ENCODE measurements at regions not wholly inside any gene's neighbourhood (a gene's known extent, or its start where the extent isn't known, plus 50 kb on each side); places are given as distances from the start of the nearest gene placed in this dataset.
A peak's percentile ranks its signal among the peaks of the same experiment; 100 is the strongest.

- ATAC-seq = no peak
- no peak for DNase-seq (ENCODE audit: missing footprints)
- intact Hi-C loops (cut with DNase I) = no loop called here
Observed at GRCh38 chr9:113764572-113764971, 111.5 kb upstream of the ZNF618 start.

GRCh38 chr9:113769412-113769811, 106.7 kb upstream of the ZNF618 start:
- DNase-seq (ENCODE audit: missing footprints) (no peak), ATAC-seq (no peak)
- intact Hi-C loops (cut with DNase I) = no loop called here

GRCh38 chr9:113770396-113770795, 105.7 kb upstream of the ZNF618 start:
- DNase-seq (ENCODE audit: missing footprints) = no peak
- no peak for ATAC-seq
- intact Hi-C loops (cut with DNase I) = no loop called here

- DNase-seq (ENCODE audit: missing footprints) (no peak), ATAC-seq (peak; percentile 49)
- intact Hi-C loops (cut with DNase I) = no loop called here
Observed at GRCh38 chr9:113771199-113771598, 104.9 kb upstream of the ZNF618 start.

- peak; percentile 77 for ATAC-seq
- DNase-seq (ENCODE audit: missing footprints) = no peak
- intact Hi-C loops (cut with DNase I) = no loop called here
Observed at GRCh38 chr9:113772121-113772810, 103.8 kb upstream of the ZNF618 start.

GRCh38 chr9:113774963-113775362, 101.1 kb upstream of the ZNF618 start:
- intact Hi-C loops (cut with DNase I) = no loop called here
- DNase-seq (ENCODE audit: missing footprints) (no peak), ATAC-seq (no peak)

- intact Hi-C loops (cut with DNase I) = no loop called here
- ATAC-seq = no peak
- DNase-seq (ENCODE audit: missing footprints) = no peak
Observed at GRCh38 chr9:113775749-113776148, 100.4 kb upstream of the ZNF618 start.

GRCh38 chr9:113776194-113776593, 99.9 kb upstream of the ZNF618 start:
- DNase-seq (ENCODE audit: missing footprints) (no peak), ATAC-seq (no peak)
- intact Hi-C loops (cut with DNase I) = no loop called here

- ATAC-seq = no peak
- intact Hi-C loops (cut with DNase I) = no loop called here
Observed at GRCh38 chr9:113781381-113781780, 94.7 kb upstream of the ZNF618 start.

GRCh38 chr9:113781896-113782295, 94.2 kb upstream of the ZNF618 start:
- DNase-seq (ENCODE audit: missing footprints) (no peak), ATAC-seq (no peak)
- intact Hi-C loops (cut with DNase I) = no loop called here

More at GRCh38 chr9:113781381-113781780, 94.7 kb upstream of the ZNF618 start:
- DNase-seq (ENCODE audit: missing footprints) = no peak

- intact Hi-C loops (cut with DNase I) = no loop called here
- ATAC-seq (no peak), DNase-seq (ENCODE audit: missing footprints) (no peak)
Observed at GRCh38 chr9:113783475-113783874, 92.6 kb upstream of the ZNF618 start.

- no peak for DNase-seq (ENCODE audit: missing footprints)
- ATAC-seq = peak; percentile 58
- intact Hi-C loops (cut with DNase I) = no loop called here
Observed at GRCh38 chr9:113785334-113785733, 90.8 kb upstream of the ZNF618 start.

GRCh38 chr9:113786071-113786470, 90.0 kb upstream of the ZNF618 start:
- ATAC-seq (no peak), DNase-seq (ENCODE audit: missing footprints) (no peak)
- intact Hi-C loops (cut with DNase I) = no loop called here

GRCh38 chr9:113787871-113788270, 88.2 kb upstream of the ZNF618 start:
- ATAC-seq = no peak
- DNase-seq (ENCODE audit: missing footprints) = no peak
- intact Hi-C loops (cut with DNase I) = no loop called here

- ATAC-seq = no peak
- no peak for DNase-seq (ENCODE audit: missing footprints)
- intact Hi-C loops (cut with DNase I) = no loop called here
Observed at GRCh38 chr9:113788616-113789330, 87.3 kb upstream of the ZNF618 start.

GRCh38 chr9:113790093-113790492, 86.0 kb upstream of the ZNF618 start:
- DNase-seq (ENCODE audit: missing footprints) (no peak), ATAC-seq (no peak)
- intact Hi-C loops (cut with DNase I) = no loop called here

- ATAC-seq (no peak), DNase-seq (ENCODE audit: missing footprints) (no peak)
- intact Hi-C loops (cut with DNase I) = no loop called here
Observed at GRCh38 chr9:113793558-113793957, 82.6 kb upstream of the ZNF618 start.

- no peak for ATAC-seq
- intact Hi-C loops (cut with DNase I) = no loop called here
- DNase-seq (ENCODE audit: missing footprints) = no peak
Observed at GRCh38 chr9:113794721-113795120, 81.4 kb upstream of the ZNF618 start.

GRCh38 chr9:113795811-113796392, 80.2 kb upstream of the ZNF618 start:
- intact Hi-C loops (cut with DNase I) = no loop called here
- DNase-seq (ENCODE audit: missing footprints) (no peak), ATAC-seq (no peak)

All from Right ventricle myocardium inferior (tissue), 1 donor.